B cell (primary cell): ENCODE measurements at regions not wholly inside any gene's neighbourhood (a gene's known extent, or its start where the extent isn't known, plus 50 kb on each side); places are given as distances from the start of the nearest gene placed in this dataset.

Experiments used
- ATAC-seq: fragments of 200-7000 bp; cut with Tn5 transposase; one replicate; pipeline ENCODE4 v1.10.0; 2021; ENCODE audit warnings: low read depth, mild to moderate bottlenecking, moderate number of reproducible peaks, moderate library complexity
- CTCF ChIA-PET: fragments of 350-600 bp; sonication (Branson Sonifier 250); formaldehyde crosslinking; loops from one replicate; lab custom pipeline; 2021; ENCODE audit warnings: antibody characterized with exemption, inconsistent platforms; lab: Charles Lee
- POLR2A ChIA-PET: fragments of 350-600 bp; sonication (Branson Sonifier 250); formaldehyde crosslinking; loops from one replicate; lab custom pipeline; 2021; ENCODE audit warnings: antibody characterized with exemption; lab: Charles Lee
- DNase-seq: peaks from one replicate; pipeline ENCODE4 v3.0.0; 2013
- H2AFZ ChIP-seq: 2 replicates; pipeline ENCODE4 v1.6.1; 2012; ENCODE audit warnings: mild to moderate bottlenecking, low read depth, low read length; ENCODE audit not compliant: insufficient read depth, poor library complexity, severe bottlenecking
- H3K27ac ChIP-seq, 2 donors: 1 replicate in 1 of 2; 2 replicates in 1 of 2; pipeline ENCODE4 v1.5.1; 2012 to 2013; ENCODE audit warnings: low read length in 2 of 2, mild to moderate bottlenecking in 2 of 2, moderate library complexity in 1 of 2
- H3K27me3 ChIP-seq, 4 experiments: fragments of 200-600 bp in 1 of 4; sonication (generic) in 1 of 4; replicated peaks in 1 of 4; 1 replicate in 2 of 4; 2 replicates in 2 of 4; pipeline versions ENCODE4 v1.6.1 to v1.7.0; 2013 to 2016; ENCODE audit warnings: low read length in 3 of 4, mild to moderate bottlenecking in 2 of 4, mixed read lengths in 1 of 4, moderate library complexity in 1 of 4; ENCODE audit not compliant: insufficient read depth in 4 of 4, control insufficient read depth in 3 of 4; ENCODE audit errors: control extremely low read depth in 1 of 4
- H3K36me3 ChIP-seq, 2 experiments: replicated peaks in 1 of 2; 1 replicate in 1 of 2; 2 replicates in 1 of 2; pipeline versions ENCODE4 v1.6.1 to v1.7.1; 2013; ENCODE audit warnings: low read length in 1 of 2; ENCODE audit not compliant: insufficient read depth in 2 of 2, control insufficient read depth in 1 of 2; ENCODE audit errors: control extremely low read depth in 1 of 2, extremely low read depth in 1 of 2
- H3K4me1 ChIP-seq, 2 donors: fragments of 200-600 bp in 1 of 2; sonication (generic) in 1 of 2; 1 replicate in 1 of 2; 2 replicates in 1 of 2; pipeline versions ENCODE4 v1.5.1 to v1.6.1; 2013 to 2017; ENCODE audit warnings: low read length in 2 of 2; ENCODE audit not compliant: control insufficient read depth in 2 of 2, insufficient read depth in 2 of 2
- H3K4me2 ChIP-seq: replicated peaks from 2 replicates; pipeline ENCODE3; 2012; ENCODE audit warnings: mild to moderate bottlenecking, low read depth, low read length; ENCODE audit not compliant: poor library complexity, severe bottlenecking
- H3K4me3 ChIP-seq, 5 experiments: fragments of 200-600 bp in 1 of 5; sonication (generic) in 1 of 5; 1 replicate in 3 of 5; 2 replicates in 2 of 5; pipeline versions ENCODE4 v1.5.1 to v1.7.0; 2011 to 2016; ENCODE audit warnings: low read length in 4 of 5, mild to moderate bottlenecking in 4 of 5, low read depth in 2 of 5, control low read depth in 1 of 5, moderate library complexity in 1 of 5; ENCODE audit not compliant: insufficient read depth in 1 of 5; ENCODE audit errors: control extremely low read depth in 1 of 5, extremely low read depth in 1 of 5
- H3K79me2 ChIP-seq: fragments of 200-600 bp; sonication (generic); one replicate; pipeline ENCODE4 v1.6.0; 2016; ENCODE audit warnings: low read length; ENCODE audit not compliant: control insufficient read depth, insufficient read depth
- H3K9ac ChIP-seq: fragments of 200-600 bp; sonication (generic); 2 replicates; pipeline ENCODE4 v1.6.1; 2017; ENCODE audit warnings: mild to moderate bottlenecking, low read length, moderate library complexity
- H3K9me3 ChIP-seq, 3 donors: one replicate each; pipeline versions ENCODE4 v1.6.1 to v1.7.1; 2013; ENCODE audit warnings: low read length in 2 of 3; ENCODE audit not compliant: control insufficient read depth in 2 of 3, insufficient read depth in 1 of 3; ENCODE audit errors: control extremely low read depth in 1 of 3
- H4K20me1 ChIP-seq: 2 replicates; pipeline ENCODE4 v1.6.0; 2012; ENCODE audit warnings: mild to moderate bottlenecking, low read length; ENCODE audit not compliant: insufficient read depth, control insufficient read depth, poor library complexity, severe bottlenecking
- H3K27ac Mint-ChIP-seq: one replicate; pipeline ENCODE4 v1.8.0; 2021; ENCODE audit warnings: mixed read lengths
- H3K27me3 Mint-ChIP-seq: one replicate; pipeline ENCODE4 v1.8.0; 2021; ENCODE audit warnings: mixed read lengths
- H3K4me1 Mint-ChIP-seq: one replicate; pipeline ENCODE4 v1.8.0; 2021; ENCODE audit warnings: mixed read lengths
- H3K4me3 Mint-ChIP-seq: one replicate; pipeline ENCODE4 v1.8.0; 2021; ENCODE audit warnings: mixed read lengths
- H3K9me3 Mint-ChIP-seq: one replicate; pipeline ENCODE4 v1.8.0; 2022; ENCODE audit warnings: mixed read lengths; ENCODE audit not compliant: insufficient read depth
- CTCF ChIP-seq: fragments of 200-600 bp; IDR thresholded peaks from one replicate; pipeline ENCODE4 v1.8.0; 2022; ENCODE audit warnings: antibody characterized with exemption, mild to moderate bottlenecking
- EZH2 ChIP-seq: IDR thresholded peaks from 2 replicates; pipeline ENCODE4 v1.6.1; 2012; ENCODE audit warnings: borderline replicate concordance, low read depth, mild to moderate bottlenecking, moderate library complexity, low read length; ENCODE audit not compliant: insufficient read depth, poor library complexity, severe bottlenecking
- WGBS: methylation state at CpG from one replicate; pipeline ENCODE4 v1.1.5; 2013; ENCODE audit warnings: missing lambda C conversion rate; ENCODE audit not compliant: insufficient coverage; 5-methylcytosine and 5-hydroxymethylcytosine counted together
- intact Hi-C: fragments of 100-400 bp; cut with micrococcal nuclease; formaldehyde crosslinking; loops from one replicate; pipeline ENCODE4 v1.10.0; 2022

GRCh38 chr1:187922255-187922654, 1093.5 kb downstream of the PLA2G4A start:
- ATAC-seq (no peak), DNase-seq (no peak)
- no CpG with 5 or more reads among the region's 2 CpGs for WGBS
- no peak overlapping the region for H3K27ac Mint-ChIP-seq
- POLR2A ChIA-PET, result no interaction called here
- H4K20me1 ChIP-seq, result no peaks in the 10 kb centered on the region
- H3K27ac ChIP-seq, result no peak overlapping the region
- no peaks in the 10 kb centered on the region for H3K9me3 ChIP-seq
- no peaks in the 10 kb centered on the region for H3K4me1 Mint-ChIP-seq
- no peaks in the 10 kb centered on the region for H3K36me3 ChIP-seq
- H3K27me3 ChIP-seq, result no peaks in the 10 kb centered on the region
- CTCF ChIA-PET, result no interaction called here
- no peak overlapping the region for H3K4me3 ChIP-seq
- H3K4me1 ChIP-seq, result no peaks in the 10 kb centered on the region
- H3K79me2 ChIP-seq, result no peaks in the 10 kb centered on the region
- H3K4me3 Mint-ChIP-seq, result no peak overlapping the region
- H3K9me3 Mint-ChIP-seq, result peaks cover 2% of the 10 kb centered on the region
- no peak overlapping the region for H3K4me2 ChIP-seq
- H2AFZ ChIP-seq, result no peak overlapping the region
- intact Hi-C loops, result no loop called here
- no peaks in the 10 kb centered on the region for H3K27me3 Mint-ChIP-seq
- no peak for TF ChIP-seq CTCF
- TF ChIP-seq EZH2, result no peak
- H3K9ac ChIP-seq, result no peak overlapping the region

- TF ChIP-seq EZH2 (no peak), CTCF (no peak)
- DNase-seq, result no peak
- H3K27ac ChIP-seq, result no peak overlapping the region
- no peaks in the 10 kb centered on the region for H3K27me3 Mint-ChIP-seq
- H3K27ac Mint-ChIP-seq, result no peak overlapping the region
- H2AFZ ChIP-seq, result no peak overlapping the region
- H3K4me1 ChIP-seq, result no peaks in the 10 kb centered on the region
- no peaks in the 10 kb centered on the region for H3K4me1 Mint-ChIP-seq
- peaks cover 2% of the 10 kb centered on the region for H3K9me3 Mint-ChIP-seq
- no peak overlapping the region for H3K9ac ChIP-seq
- no peak overlapping the region for H3K4me3 Mint-ChIP-seq
- H3K27me3 ChIP-seq, result no peaks in the 10 kb centered on the region
- WGBS, result 95% methylated on average over 2 of the region's 3 CpGs
- intact Hi-C loops, result no loop called here
- ChIA-PET CTCF (no interaction called here), POLR2A (no interaction called here)
- no peaks in the 10 kb centered on the region for H4K20me1 ChIP-seq
- H3K9me3 ChIP-seq, result no peaks in the 10 kb centered on the region
- ATAC-seq, result no peak
- H3K36me3 ChIP-seq, result no peaks in the 10 kb centered on the region
- H3K79me2 ChIP-seq, result no peaks in the 10 kb centered on the region
- H3K4me3 ChIP-seq, result no peak overlapping the region
- H3K4me2 ChIP-seq, result no peak overlapping the region
Measured at GRCh38 chr1:187924252-187924651, 1095.5 kb downstream of the PLA2G4A start.
